HG02571 (cell line): ENCODE measurements at regions not wholly inside any gene's neighbourhood (a gene's known extent, or its start where the extent isn't known, plus 50 kb on each side); places are given as distances from the start of the nearest gene placed in this dataset.

Experiments used
- ATAC-seq: cut with Tn5 transposase; IDR thresholded peaks from one replicate; pipeline ENCODE4 v1.9.1; 2021; ENCODE audit warnings: mild to moderate bottlenecking, moderate library complexity; ENCODE audit not compliant: unreplicated experiment

- no peak for ATAC-seq
Observed at GRCh38 chr10:117699436-117700075, 157.0 kb downstream of the EMX2 start.

GRCh38 chr10:117710181-117710798 lies 167.7 kb downstream of the EMX2 start:
- ATAC-seq: no peak

DNA sequence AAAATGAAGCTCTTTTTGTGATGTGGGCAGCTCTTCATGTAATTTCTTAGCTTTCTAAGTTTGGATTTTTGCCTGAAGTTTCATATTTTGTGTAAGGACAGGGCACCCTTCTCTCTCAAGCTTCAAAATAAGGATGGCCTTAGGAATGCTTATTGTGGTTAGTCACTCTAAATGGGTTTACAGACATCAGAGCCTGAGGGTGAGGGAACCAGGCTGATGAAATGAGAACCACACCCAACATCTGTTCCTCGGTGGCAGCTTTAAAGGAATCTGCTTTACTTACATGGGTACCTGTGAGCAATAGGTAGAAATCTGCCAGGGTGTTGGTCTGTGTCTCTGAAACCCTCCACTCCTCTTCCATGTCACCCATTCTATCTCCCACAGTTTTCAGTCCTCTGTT lies 174.3 kb downstream of the EMX2 start:
- ATAC-seq: no peak

DNA sequence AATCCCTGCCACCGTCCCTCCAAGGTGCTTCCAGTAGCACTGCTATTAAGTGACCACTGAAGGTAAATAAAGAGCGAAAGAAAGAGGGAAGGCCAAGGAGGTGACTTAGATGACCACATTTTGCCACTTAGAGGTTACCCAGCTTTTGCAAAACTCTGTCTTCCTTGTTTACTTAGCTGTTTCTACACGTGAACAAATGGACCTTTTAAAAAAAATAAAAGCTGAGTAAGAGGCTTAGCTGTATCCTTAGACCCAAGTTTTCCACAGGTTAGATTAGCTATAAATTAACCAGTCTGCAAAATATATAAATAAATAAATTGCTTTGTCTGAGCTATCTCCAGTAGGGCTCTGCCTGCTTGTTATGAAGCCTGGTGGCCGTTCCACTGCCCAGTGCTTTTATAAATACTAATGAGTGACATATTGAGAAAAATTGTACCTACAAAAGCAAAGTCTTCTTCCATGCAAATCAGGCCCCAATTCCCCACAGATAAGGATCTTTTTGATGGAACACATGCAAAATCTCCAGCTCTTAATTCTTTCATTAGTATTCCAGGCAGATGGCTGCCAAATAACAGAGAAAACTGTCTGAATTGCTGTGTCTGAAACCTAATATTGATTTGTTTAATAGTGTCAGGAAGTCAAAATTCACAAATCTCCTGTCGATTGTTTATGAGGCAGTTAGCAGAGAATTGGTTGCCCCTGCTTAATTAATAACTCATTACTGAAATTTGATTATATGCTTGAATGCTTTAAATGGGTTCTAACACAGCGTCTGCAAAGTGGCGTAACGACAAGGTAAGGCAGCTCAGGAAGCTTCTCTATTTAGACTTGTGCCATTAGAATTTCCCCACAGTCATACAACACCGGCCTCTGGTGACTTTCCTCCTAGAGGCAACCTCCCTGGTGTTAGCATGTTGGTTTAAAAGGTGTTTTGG lies 176.7 kb downstream of the EMX2 start:
- no peak for ATAC-seq

GRCh38 chr10:117720931-117721835 lies 178.6 kb downstream of the EMX2 start:
- ATAC-seq: no peak

- ATAC-seq: no peak
Observed at GRCh38 chr10:117721873-117722272, 179.3 kb downstream of the EMX2 start.

- no peak for ATAC-seq
Observed at GRCh38 chr10:117723343-117723742, 180.8 kb downstream of the EMX2 start.

DNA sequence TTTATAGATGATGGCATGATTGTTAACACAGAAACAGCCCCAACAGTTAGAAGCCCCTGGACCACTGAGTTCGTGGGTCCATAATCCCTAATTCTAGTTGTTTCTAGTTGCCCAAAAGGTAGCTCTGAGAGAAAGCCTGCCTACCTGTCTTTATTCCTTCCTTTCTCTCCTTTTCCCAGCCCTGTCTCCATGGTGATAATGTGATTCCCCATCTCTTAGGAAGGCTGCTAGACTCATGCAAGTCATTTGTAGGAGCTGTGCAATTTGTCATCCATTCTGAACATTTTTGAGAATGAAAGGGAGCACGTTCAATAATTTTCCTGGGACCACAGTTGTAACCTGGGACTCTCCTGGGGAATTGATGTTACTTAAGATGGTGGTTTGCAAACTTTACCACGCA lies 183.4 kb downstream of the EMX2 start:
- ATAC-seq: no peak

DNA sequence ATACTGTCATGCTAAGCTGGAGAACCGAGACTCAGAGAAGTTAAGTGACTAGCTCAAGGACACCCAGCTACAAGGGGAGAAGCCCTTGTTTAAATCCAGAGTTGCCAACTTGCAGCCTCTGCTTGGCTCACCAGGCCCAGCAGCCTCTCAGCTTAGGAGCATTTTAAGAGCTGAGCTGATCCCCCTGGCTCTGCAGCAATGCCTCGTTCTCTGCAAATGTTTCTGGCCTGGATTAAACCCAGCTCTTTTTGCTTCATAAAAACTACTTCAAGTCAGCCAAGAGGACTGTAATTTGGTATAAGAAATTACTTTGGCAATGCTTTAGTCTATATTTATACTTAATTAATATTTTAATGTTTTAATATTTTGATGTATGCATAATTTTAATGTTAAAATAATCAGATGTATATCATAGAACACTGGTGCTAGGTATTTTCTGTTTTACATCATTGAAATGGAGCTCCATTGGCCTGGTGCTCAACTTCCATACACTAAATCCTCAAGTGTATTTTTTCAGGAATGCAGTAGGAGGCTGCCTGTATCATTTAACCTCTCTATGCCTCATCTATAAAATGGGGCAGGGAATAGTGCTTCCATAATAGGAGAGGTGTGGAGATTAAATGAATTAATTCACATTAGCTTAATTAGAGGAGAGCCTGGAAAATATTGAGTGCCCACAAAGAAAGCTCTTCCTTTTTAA lies 184.2 kb downstream of the EMX2 start:
- ATAC-seq: no peak

GRCh38 chr10:117727421-117727820 lies 184.9 kb downstream of the EMX2 start:
- no peak for ATAC-seq

- no peak for ATAC-seq
Observed at GRCh38 chr10:117728087-117728486, 185.5 kb downstream of the EMX2 start.

GRCh38 chr10:117729156-117729555 lies 186.6 kb downstream of the EMX2 start:
- no peak for ATAC-seq

GRCh38 chr10:117731121-117731791 lies 188.7 kb downstream of the EMX2 start:
- no peak for ATAC-seq

- no peak for ATAC-seq
Observed at GRCh38 chr10:117734731-117735405, 192.3 kb downstream of the EMX2 start.

GRCh38 chr10:117736655-117737054 lies 194.1 kb downstream of the EMX2 start:
- no peak for ATAC-seq

DNA sequence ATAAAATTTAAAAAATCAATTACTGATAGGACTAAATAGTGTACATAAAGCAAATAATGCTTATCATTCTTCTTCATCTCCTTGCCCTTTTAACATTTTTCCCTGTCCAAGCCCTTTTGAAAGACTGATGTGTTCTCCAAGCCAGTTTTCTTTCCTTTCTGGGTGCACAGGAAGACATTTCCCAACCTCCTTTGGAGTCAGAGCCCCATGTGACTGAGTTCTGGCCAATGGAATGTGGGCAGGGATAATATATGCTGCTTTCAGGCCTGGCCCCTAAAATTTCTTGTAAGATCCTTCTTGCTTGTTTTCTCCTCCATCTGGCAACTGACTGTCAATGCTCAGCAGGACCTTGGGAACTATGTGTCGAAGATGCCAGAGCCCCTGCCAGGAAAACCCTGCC lies 197.5 kb downstream of the EMX2 start:
- no peak for ATAC-seq

DNA sequence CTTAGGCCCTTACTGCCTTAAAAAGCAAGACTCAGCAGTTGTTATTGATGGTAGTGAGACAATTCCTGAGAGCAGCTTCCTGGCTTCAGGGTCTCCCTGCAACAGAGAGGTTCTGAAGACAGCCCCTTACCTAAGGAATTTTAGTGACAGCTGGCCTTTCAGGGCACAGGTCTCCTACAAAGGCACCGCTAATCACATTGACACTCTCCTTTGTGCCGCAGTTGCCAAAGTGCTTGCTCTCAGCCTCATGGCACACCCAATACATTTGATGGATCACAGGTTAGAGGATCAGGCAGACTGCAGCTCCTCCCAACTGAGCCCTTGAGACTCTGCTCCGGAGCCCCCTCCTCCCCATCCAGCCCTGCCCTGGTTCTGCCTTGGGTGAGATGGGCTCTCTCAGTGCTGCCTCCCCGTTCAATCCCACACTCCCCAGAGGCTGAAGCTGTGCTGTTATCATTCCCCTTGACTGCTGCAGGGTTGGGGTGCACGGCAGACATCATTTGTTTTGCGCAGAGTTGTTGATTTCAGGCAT lies 198.2 kb downstream of the EMX2 start:
- ATAC-seq: no peak

DNA sequence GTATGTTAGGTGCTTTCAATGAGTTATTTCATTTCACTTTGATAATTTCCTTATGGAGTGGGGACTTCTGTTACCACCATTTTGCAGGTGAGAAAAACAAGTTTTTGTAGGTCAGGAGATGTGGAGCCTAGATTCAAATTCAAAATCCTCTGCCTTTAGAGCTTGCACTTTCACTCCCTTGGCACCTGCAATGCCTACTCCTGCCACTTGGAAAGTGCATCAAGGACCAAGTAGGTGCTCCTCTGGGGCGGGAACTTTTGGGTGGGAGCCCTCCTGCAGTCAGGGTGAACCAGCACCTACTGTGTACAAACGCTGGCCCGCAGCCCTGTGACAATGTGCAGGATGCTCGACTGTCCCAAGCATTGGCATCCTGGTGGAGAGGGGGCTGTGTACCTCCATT lies 199.0 kb downstream of the EMX2 start:
- no peak for ATAC-seq

GRCh38 chr10:117743509-117743908 lies 201.0 kb downstream of the EMX2 start:
- no peak for ATAC-seq
